ENCODE measurements at regions not wholly inside any gene's neighbourhood (a gene's known extent, or its start where the extent isn't known, plus 50 kb on each side); places are given as distances from the start of the nearest gene placed in this dataset.

DNA sequence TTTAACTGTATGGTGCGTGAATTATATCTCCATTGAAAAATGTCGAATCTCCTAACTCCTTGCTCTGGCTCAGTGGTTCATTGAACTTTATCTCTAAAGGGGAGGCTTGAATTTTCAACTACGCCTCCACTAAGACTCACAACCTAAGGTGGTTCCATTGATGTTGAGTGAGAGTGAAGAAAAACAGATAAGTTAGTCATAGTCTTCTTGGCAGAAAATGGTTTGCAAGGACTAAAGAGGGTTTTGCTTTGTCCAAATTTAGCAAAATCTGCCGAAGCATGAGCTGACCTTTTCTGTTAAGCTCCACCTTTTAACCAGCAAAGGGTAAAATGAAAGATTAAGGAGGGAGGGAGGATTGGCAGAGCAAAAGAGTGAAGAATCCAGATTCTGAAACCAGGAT, 290.2 kb upstream of the SPTLC3 start:
- TF ChIP-seq, protein P1, sequence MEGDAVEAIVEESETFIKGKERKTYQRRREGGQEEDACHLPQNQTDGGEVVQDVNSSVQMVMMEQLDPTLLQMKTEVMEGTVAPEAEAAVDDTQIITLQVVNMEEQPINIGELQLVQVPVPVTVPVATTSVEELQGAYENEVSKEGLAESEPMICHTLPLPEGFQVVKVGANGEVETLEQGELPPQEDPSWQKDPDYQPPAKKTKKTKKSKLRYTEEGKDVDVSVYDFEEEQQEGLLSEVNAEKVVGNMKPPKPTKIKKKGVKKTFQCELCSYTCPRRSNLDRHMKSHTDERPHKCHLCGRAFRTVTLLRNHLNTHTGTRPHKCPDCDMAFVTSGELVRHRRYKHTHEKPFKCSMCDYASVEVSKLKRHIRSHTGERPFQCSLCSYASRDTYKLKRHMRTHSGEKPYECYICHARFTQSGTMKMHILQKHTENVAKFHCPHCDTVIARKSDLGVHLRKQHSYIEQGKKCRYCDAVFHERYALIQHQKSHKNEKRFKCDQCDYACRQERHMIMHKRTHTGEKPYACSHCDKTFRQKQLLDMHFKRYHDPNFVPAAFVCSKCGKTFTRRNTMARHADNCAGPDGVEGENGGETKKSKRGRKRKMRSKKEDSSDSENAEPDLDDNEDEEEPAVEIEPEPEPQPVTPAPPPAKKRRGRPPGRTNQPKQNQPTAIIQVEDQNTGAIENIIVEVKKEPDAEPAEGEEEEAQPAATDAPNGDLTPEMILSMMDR (IDR thresholded peaks at IDR 0.05; ENCODE audit: extremely low read depth in 1 of 2, insufficient read depth in 1 of 2, low read depth in 1 of 2, low read length in 2 of 2): no peak
- no peak for TF ChIP-seq POLR2A (IDR thresholded peaks at IDR 0.05; ENCODE audit: low read depth, low read length)
- TF ChIP-seq MYC (IDR thresholded peaks at IDR 0.05; ENCODE audit: low read depth, low read length): no peak
- TF ChIP-seq, protein P2, sequence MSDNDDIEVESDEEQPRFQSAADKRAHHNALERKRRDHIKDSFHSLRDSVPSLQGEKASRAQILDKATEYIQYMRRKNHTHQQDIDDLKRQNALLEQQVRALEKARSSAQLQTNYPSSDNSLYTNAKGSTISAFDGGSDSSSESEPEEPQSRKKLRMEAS (IDR thresholded peaks at IDR 0.05; ENCODE audit: insufficient read depth, insufficient read length): no peak
- TF ChIP-seq POLR2AphosphoS5 (IDR thresholded peaks at IDR 0.05; ENCODE audit: insufficient read depth, low read depth, low read length): no peak
- no peak for TF ChIP-seq EZH2 (IDR thresholded peaks at IDR 0.05; ENCODE audit: borderline replicate concordance, low read depth, low read length, severe bottlenecking)
- TF ChIP-seq FOS (IDR thresholded peaks at IDR 0.05; ENCODE audit: borderline replicate concordance, insufficient read depth, low read length): no peak
- no peak for TF ChIP-seq JUN (IDR thresholded peaks at IDR 0.05; ENCODE audit: borderline replicate concordance, insufficient read depth, insufficient read length, low read depth)
